Heart right ventricle (tissue), 16 donors: ENCODE measurements at regions not wholly inside any gene's neighbourhood (a gene's known extent, or its start where the extent isn't known, plus 50 kb on each side); places are given as distances from the start of the nearest gene placed in this dataset.

Experiments used
- ATAC-seq, 8 donors: fragments of 200-7000 bp; cut with Tn5 transposase; one replicate each; pipeline ENCODE4 v1.9.1; 2020; ENCODE audit warnings: mild to moderate bottlenecking in 8 of 8, moderate library complexity in 8 of 8, moderate number of reproducible peaks in 1 of 8
- DNase-seq, 2 donors: peaks; one replicate each; pipeline ENCODE4 v3.0.0-alpha.2; 2020
- H3K27ac ChIP-seq, 10 donors: fragments of 200-600 bp; sonication (generic) in 2 of 10; one replicate each; pipeline versions ENCODE4 v1.5.0 to v1.8.0; 2020 to 2022; ENCODE audit warnings: mild to moderate bottlenecking in 3 of 10
- H3K27me3 ChIP-seq, 7 donors: fragments of 200-600 bp; one replicate each; pipeline ENCODE4 v1.8.0; 2021 to 2022; ENCODE audit warnings: mild to moderate bottlenecking in 2 of 7
- H3K36me3 ChIP-seq, 9 donors: fragments of 200-600 bp; sonication (generic) in 1 of 9; one replicate each; pipeline versions ENCODE4 v1.5.0 to v1.8.0; 2020 to 2022; ENCODE audit warnings: mild to moderate bottlenecking in 2 of 9
- H3K4me1 ChIP-seq, 9 donors: fragments of 200-600 bp; sonication (generic) in 1 of 9; one replicate each; pipeline versions ENCODE4 v1.5.0 to v1.8.0; 2020 to 2022; ENCODE audit warnings: mild to moderate bottlenecking in 4 of 9
- H3K4me3 ChIP-seq, 10 donors: fragments of 200-600 bp; sonication (generic) in 2 of 10; one replicate each; pipeline versions ENCODE4 v1.5.0 to v1.8.0; 2020 to 2022; ENCODE audit warnings: mild to moderate bottlenecking in 7 of 10, moderate library complexity in 2 of 10
- H3K9me3 ChIP-seq, 11 donors: fragments of 200-600 bp in 10 of 11; sonication (generic) in 2 of 11; one replicate each; pipeline versions ENCODE4 v1.5.0 to v1.8.0; 2013 to 2022; ENCODE audit warnings: mild to moderate bottlenecking in 2 of 11, control low read depth in 1 of 11, moderate library complexity in 1 of 11
- CTCF ChIP-seq, 9 donors: fragments of 200-600 bp; sonication (generic) in 2 of 9; IDR thresholded peaks; one replicate each; pipeline versions ENCODE4 v1.5.0 to v1.8.0; 2021 to 2022; ENCODE audit warnings: antibody characterized with exemption in 9 of 9, mild to moderate bottlenecking in 5 of 9, moderate library complexity in 1 of 9
- WGBS, 2 donors: extraction: QIAGEN DNeasy Blood & Tissue Kit; methylation state at CpG; one replicate each; pipeline ENCODE4 v1.1.7; 2013; ENCODE audit warnings: inconsistent platforms in 1 of 2; 5-methylcytosine and 5-hydroxymethylcytosine counted together
- intact Hi-C, 10 donors: fragments of 100-400 bp; cut with DNase I; formaldehyde crosslinking; loops; one replicate each; pipeline versions ENCODE4 v1.11.1 to v1.14.2; 2022
- donor health status: Arrhythmogenic right ventricular cardiomyopathy.
- donor health status: ischemic (EF 13 %, LVEDD 7.1; RV severe dilation, severe dysfunction).
- donor health status: healthy with polysubstance abuse.
- donor health status: DM: no; HTN: yes; CAD: no.
- donor health status: DM: no; HTN: no; CAD: no.
- donor health status: ischemic (EF 25% LVEDD 6.9; RV normal size, moderate dysfunction).
- donor health status: ischemic (EF 25% LVEDD 5.7; RV mildly dilated, moderate dysfunction).
- donor health status: healthy.
- donor health status: DM: yes; HTN: yes; CAD: no.
- donor health status: Ischemic cardiomyopathy.
- donor health status: ischemic (EF 35%, LVEDD 5.7; RV mildly dilated, moderate dysfunction).
- donor health status: nonischemic (EF 11% LVEDD 7.7; RV severe dilation, severe dysfunction).
- donor health status: DM: yes; HTN: yes; CAD: no.
- donor health status: PGD.
- donor health status: ischemic (EF 29% LVEDD 5.4; RV normal size, mild dysfunction).
- donor health status: nonischemic (EF 23%, LVEDD 6.1; RV moderate dilation, normal function).

DNA sequence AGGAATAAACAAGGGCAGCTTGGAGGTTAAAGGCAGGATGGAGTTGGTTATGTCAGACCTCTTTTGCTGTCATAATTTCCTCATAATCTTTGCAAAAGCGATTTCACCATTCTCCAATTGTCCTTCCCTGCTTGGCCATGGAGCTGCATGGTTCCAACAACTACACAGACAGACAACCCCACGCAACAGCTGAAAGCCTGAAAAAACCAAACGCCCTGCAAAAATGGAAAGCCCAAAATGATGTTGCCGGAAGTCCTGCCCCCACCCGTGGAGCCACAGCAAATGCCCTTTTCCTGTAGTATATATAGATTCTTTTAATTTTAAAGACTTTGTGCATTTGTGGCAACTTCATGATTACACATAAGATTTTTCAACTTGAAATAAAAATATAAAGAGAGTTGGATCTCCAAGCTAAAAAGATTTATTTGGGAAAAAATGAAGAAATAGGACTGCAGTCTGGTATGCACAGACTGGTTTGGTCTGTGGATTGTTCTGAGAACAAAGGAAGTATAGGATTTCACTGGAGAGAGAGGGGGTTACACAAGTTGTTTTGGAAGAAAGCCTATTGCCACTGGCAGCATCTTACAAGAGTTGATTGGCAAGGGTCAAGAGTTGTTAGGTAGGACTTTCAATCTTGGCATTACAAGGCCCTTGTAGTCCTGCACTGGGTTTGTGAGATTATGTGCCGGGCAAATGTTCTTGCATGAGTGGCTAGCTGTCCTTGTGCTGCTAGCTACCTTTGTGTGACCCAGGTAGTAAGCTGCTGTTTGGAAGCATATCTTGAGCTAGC, 190.0 kb downstream of the C6orf118 start:
- Histone ChIP-seq H3K9me3 (peaks cover 0 to 27% (median 3%) of the 10 kb centered on the region in 11 donors), H3K27ac (no peak overlapping the region), H3K27me3 (no peaks in the 10 kb centered on the region), H3K36me3 (no peaks in the 10 kb centered on the region), H3K4me1 (no peaks in the 10 kb centered on the region), H3K4me3 (no peak overlapping the region)
- no peak for ATAC-seq
- WGBS, 2 donors: 79 to 80% methylated on average over 6 of the region's 6 CpGs
- DNase-seq: no peak
- TF ChIP-seq CTCF (IDR thresholded peaks at IDR 0.05): no peak
- intact Hi-C loops: no loop called here

GRCh38 chr6:165118736-165119135, 190.7 kb downstream of the C6orf118 start:
- no peak for ATAC-seq
- WGBS, 2 donors: 81 to 83% methylated on average over 5 of the region's 5 CpGs
- Histone ChIP-seq H3K4me3 (no peak overlapping the region), H3K27me3 (no peaks in the 10 kb centered on the region), H3K9me3 (peaks cover 0 to 31% (median 10%) of the 10 kb centered on the region in 11 donors), H3K27ac (no peak overlapping the region), H3K36me3 (no peaks in the 10 kb centered on the region), H3K4me1 (no peaks in the 10 kb centered on the region)
- intact Hi-C loops: no loop called here
- no peak for DNase-seq
- TF ChIP-seq CTCF (IDR thresholded peaks at IDR 0.05): no peak

DNA sequence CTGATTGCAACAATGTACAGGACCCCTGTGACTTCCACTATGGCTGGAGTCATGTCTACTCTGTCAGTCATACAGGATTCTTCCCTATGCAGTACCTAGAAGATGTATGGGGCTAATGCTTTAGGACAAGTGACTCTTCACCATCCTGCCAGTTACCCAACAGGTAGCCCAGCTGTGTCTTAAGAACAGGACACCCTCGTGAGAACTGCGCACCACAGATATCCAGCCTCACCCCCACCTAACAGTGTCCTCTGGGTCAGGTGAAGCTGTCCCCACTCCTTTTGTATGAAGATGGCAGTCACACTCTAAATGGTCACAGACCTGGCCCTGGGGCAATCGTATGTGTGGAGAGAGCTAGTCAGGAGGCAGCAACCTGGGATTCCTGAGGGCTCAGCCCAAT, 191.6 kb downstream of the C6orf118 start:
- Histone ChIP-seq H3K27me3 (no peaks in the 10 kb centered on the region), H3K36me3 (no peaks in the 10 kb centered on the region), H3K27ac (no peak overlapping the region), H3K9me3 (peaks cover 0 to 40% (median 12%) of the 10 kb centered on the region in 11 donors), H3K4me1 (no peaks in the 10 kb centered on the region), H3K4me3 (no peak overlapping the region)
- WGBS, 2 donors: 89 to 91% methylated on average over 3 of the region's 3 CpGs
- no peak for TF ChIP-seq CTCF (IDR thresholded peaks at IDR 0.05)
- intact Hi-C loops: no loop called here
- DNase-seq (no peak), ATAC-seq (no peak)

- intact Hi-C loops: no loop called here
- no peak for ATAC-seq
- Histone ChIP-seq H3K36me3 (no peaks in the 10 kb centered on the region), H3K27ac (no peak overlapping the region), H3K27me3 (no peaks in the 10 kb centered on the region), H3K9me3 (peaks cover 0 to 43% (median 9%) of the 10 kb centered on the region in 11 donors), H3K4me1 (no peaks in the 10 kb centered on the region), H3K4me3 (no peak overlapping the region)
- no peak for DNase-seq
- WGBS, 2 donors: 80 to 81% methylated on average over 2 of the region's 2 CpGs
- TF ChIP-seq CTCF (IDR thresholded peaks at IDR 0.05): no peak
These were observed 192.3 kb downstream of the C6orf118 start for GRCh38 chr6:165117121-165117520.
